ENCODE measurements at regions not wholly inside any gene's neighbourhood (a gene's known extent, or its start where the extent isn't known, plus 50 kb on each side); places are given as distances from the start of the nearest gene placed in this dataset.

DNA sequence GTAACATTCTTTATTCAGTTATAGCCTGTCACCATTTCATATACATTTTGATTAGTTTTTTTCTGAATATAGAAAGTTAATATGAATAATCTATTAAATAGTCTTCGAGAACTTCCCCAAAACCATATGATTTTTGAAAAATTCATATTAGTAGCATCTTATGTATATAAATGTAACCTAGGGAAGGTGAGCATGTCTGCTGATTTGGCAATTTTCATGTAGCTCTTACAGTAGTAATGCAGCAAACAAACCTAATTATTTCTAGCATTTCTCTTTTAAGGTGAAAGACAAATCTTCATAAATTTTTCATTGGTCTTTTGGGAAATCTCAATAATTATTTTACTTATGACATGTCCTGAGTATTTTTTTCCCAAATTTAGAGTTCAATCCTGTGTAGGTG lies 939.0 kb downstream of the TBC1D32 start:
- no peak for ATAC-seq
- no peaks in the 10 kb centered on the region for H3K9me3 ChIP-seq
- H3K36me3 ChIP-seq: no peaks in the 10 kb centered on the region
- no peaks in the 10 kb centered on the region for H3K4me1 ChIP-seq
- H3K4me3 ChIP-seq: no peak overlapping the region
- WGBS, 2 donors (ENCODE audit: low coverage in 1 of 2): 85 to 89% methylated on average over 1 of the region's 1 CpG
- no peak overlapping the region for H3K27ac ChIP-seq
- no peaks in the 10 kb centered on the region for H3K27me3 ChIP-seq
- TF ChIP-seq POLR2AphosphoS5 (IDR thresholded peaks at IDR 0.05) (no peak), POLR2A (IDR thresholded peaks at IDR 0.05) (no peak), EP300 (IDR thresholded peaks at IDR 0.05) (no peak)
- TF ChIP-seq, protein P1, sequence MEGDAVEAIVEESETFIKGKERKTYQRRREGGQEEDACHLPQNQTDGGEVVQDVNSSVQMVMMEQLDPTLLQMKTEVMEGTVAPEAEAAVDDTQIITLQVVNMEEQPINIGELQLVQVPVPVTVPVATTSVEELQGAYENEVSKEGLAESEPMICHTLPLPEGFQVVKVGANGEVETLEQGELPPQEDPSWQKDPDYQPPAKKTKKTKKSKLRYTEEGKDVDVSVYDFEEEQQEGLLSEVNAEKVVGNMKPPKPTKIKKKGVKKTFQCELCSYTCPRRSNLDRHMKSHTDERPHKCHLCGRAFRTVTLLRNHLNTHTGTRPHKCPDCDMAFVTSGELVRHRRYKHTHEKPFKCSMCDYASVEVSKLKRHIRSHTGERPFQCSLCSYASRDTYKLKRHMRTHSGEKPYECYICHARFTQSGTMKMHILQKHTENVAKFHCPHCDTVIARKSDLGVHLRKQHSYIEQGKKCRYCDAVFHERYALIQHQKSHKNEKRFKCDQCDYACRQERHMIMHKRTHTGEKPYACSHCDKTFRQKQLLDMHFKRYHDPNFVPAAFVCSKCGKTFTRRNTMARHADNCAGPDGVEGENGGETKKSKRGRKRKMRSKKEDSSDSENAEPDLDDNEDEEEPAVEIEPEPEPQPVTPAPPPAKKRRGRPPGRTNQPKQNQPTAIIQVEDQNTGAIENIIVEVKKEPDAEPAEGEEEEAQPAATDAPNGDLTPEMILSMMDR (IDR thresholded peaks at IDR 0.05): no peak

DNA sequence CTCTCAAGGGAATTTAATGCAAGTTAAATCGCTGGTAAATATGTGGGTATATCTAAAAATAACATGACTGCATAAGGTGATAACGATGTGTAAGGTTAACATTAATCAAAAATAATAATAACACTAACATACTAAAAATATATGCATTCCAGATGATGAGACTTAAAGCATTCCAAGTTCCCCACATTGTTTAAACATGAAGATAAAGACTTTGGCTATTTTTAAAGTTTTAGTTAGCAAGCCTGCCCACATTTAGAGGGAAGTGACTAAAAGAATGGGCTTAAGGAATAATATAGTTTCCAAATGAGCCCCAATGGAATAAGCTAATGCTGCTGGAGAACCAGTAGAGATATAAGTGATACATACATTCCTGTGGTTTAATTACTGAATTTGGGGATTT lies 941.3 kb downstream of the TBC1D32 start:
- Histone ChIP-seq H3K4me3 (no peak overlapping the region), H3K9me3 (no peaks in the 10 kb centered on the region), H3K4me1 (no peaks in the 10 kb centered on the region), H3K27ac (no peak overlapping the region), H3K36me3 (no peaks in the 10 kb centered on the region), H3K27me3 (no peaks in the 10 kb centered on the region)
- TF ChIP-seq POLR2A (IDR thresholded peaks at IDR 0.05) (no peak), POLR2AphosphoS5 (IDR thresholded peaks at IDR 0.05) (no peak), EP300 (IDR thresholded peaks at IDR 0.05) (no peak)
- TF ChIP-seq, protein P1 (IDR thresholded peaks at IDR 0.05): no peak
- ATAC-seq: no peak
- 3 to 22% methylated on average over 2 of the region's 2 CpGs for WGBS, 2 donors (ENCODE audit: low coverage in 1 of 2)

DNA sequence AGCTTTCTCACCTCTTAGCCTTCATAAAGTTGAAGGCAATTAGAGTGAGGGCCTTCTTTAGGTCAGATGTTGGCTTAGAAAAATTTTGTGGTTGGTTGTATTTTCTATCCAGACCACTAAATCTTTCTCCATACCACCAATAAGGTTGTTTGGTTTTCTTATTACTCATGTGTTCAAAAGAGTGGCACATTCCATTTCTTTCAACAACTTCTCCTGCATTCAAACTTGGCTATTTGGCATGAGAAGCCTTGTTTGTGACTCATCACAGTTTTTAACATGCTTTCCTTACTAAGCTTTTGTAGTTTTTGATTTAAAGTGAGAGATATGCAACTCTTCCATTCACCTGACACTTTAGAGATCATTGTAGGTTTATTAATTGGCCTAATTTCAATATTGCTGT lies 949.6 kb downstream of the TBC1D32 start:
- Histone ChIP-seq H3K27me3 (no peaks in the 10 kb centered on the region), H3K36me3 (no peaks in the 10 kb centered on the region)
- ATAC-seq: no peak

DNA sequence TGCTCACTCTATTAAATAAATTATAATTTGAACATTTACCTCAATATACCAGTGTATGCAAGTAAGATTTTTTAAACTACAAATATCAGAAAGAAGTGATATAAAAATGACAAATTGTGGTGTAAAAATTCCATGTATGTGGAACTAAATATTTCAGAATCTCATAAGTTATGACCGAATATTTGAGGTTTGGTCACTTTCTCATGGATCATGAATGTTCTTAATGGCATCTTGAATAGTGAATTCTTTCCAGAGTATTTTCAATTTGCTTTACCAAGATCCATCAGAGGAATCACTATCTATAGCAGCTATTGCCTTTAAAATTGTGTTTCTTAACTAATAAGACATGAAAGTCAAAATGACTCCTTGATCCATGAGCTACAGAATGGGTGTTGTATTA lies 950.6 kb downstream of the TBC1D32 start:
- WGBS, 2 donors (ENCODE audit: low coverage in 1 of 2): 75 to 89% methylated on average over 1 of the region's 1 CpG
- Histone ChIP-seq H3K27me3 (no peaks in the 10 kb centered on the region), H3K27ac (no peak overlapping the region), H3K4me1 (no peaks in the 10 kb centered on the region), H3K4me3 (no peak overlapping the region), H3K9me3 (no peaks in the 10 kb centered on the region), H3K36me3 (no peaks in the 10 kb centered on the region)
- no peak for TF ChIP-seq POLR2A (IDR thresholded peaks at IDR 0.05)
- TF ChIP-seq, protein P1 (IDR thresholded peaks at IDR 0.05): no peak
- ATAC-seq: no peak

More for the DNA sequence above, 949.6 kb downstream of the TBC1D32 start:
- Histone ChIP-seq H3K27ac (no peak overlapping the region), H3K9me3 (no peaks in the 10 kb centered on the region), H3K4me3 (no peak overlapping the region), H3K4me1 (no peaks in the 10 kb centered on the region)
- no peak for TF ChIP-seq EP300 (IDR thresholded peaks at IDR 0.05)
- no peak for TF ChIP-seq POLR2AphosphoS5 (IDR thresholded peaks at IDR 0.05)
- TF ChIP-seq POLR2A (IDR thresholded peaks at IDR 0.05): no peak
- TF ChIP-seq, protein P1 (IDR thresholded peaks at IDR 0.05): no peak

DNA sequence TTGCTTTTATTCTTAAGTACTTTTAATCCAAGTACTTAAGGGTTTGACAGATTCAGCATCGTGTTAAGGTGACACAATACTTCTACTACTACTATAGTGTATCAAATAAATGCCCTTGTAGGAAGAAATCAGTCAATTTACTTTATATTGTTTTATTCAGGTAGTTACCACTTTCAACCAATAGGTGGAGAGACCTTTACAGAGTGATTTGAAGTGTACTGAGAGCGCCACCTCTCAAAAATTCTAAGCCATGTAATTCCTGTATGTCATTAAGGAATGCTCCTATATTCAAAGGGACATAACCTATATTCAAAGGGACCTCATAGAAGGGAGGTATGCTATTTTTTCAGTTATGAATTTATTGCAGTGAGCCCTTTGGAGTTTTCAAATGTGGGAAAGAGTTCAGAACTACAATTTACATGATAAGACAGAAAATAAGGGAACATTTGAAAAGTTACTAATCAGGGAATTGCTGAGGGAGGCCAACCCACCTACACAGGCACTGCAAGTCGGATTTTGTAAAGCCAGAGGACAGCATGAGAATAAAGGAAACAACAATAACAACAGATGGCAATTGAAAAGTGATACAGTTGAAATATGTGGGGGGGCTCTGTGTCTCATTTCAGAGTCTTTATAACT lies 955.6 kb downstream of the TBC1D32 start:
- Histone ChIP-seq H3K27ac (no peak overlapping the region), H3K4me3 (no peak overlapping the region), H3K9me3 (no peaks in the 10 kb centered on the region), H3K36me3 (no peaks in the 10 kb centered on the region), H3K27me3 (no peaks in the 10 kb centered on the region), H3K4me1 (no peaks in the 10 kb centered on the region)
- 35 to 38% methylated on average over 3 of the region's 3 CpGs for WGBS, 2 donors (ENCODE audit: low coverage in 1 of 2)
- no peak for ATAC-seq
- TF ChIP-seq EP300 (IDR thresholded peaks at IDR 0.05): no peak
- TF ChIP-seq, protein P1 (IDR thresholded peaks at IDR 0.05): peak in 1 of 4 experiments; percentile 21
- TF ChIP-seq POLR2A (IDR thresholded peaks at IDR 0.05): no peak
- TF ChIP-seq POLR2AphosphoS5 (IDR thresholded peaks at IDR 0.05): no peak

Data from gastroesophageal sphincter (tissue), 4 donors.